ENCODE measurements at regions not wholly inside any gene's neighbourhood (a gene's known extent, or its start where the extent isn't known, plus 50 kb on each side); places are given as distances from the start of the nearest gene placed in this dataset.

- no peak for TF ChIP-seq CTCF (IDR thresholded peaks at IDR 0.05 in 8 of 11, conservative IDR thresholded peaks at IDR 0.05 in 3 of 11)
- TF ChIP-seq POLR2A (IDR thresholded peaks at IDR 0.05) = no peak
- no peak for TF ChIP-seq POLR2AphosphoS5 (IDR thresholded peaks at IDR 0.05)
These were observed 426.5 kb downstream of the IGSF11 start for GRCh38 chr3:118607915-118608820.

Measured in spleen (tissue), 7 donors.